ENCODE measurements at regions not wholly inside any gene's neighbourhood (a gene's known extent, or its start where the extent isn't known, plus 50 kb on each side); places are given as distances from the start of the nearest gene placed in this dataset.

DNA sequence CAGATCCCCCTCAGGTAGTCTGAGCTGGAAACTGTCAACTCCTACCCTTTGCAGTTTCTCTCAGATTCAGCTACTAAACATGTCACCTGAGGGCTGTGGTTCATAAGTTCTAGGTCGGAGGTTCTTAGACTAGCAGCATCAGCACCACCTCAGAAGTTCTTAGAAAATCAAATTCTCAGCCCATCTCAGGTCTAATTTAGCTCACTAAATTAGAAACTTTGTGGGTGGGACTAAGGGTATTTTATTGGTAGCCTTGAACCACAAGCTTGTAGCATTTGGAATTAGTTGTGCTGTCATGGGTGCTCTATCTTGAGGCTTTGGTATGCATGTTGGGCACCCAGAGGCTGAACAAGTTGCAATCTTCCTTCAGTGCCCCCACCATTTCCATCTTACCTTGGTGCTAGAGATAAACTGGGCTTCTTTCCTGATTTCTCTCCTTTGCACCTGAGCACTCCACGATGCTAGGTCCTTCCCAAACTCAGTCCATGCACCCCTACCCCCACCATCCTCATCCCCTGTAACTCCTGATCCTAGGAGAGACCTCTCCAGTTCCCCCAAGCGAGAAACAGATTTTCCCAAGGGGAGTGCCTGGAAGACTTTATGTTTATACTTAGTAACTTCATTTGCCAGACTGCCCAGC lies 54.2 kb downstream of the S1PR1 start:
- DNase-seq: no peak

DNA sequence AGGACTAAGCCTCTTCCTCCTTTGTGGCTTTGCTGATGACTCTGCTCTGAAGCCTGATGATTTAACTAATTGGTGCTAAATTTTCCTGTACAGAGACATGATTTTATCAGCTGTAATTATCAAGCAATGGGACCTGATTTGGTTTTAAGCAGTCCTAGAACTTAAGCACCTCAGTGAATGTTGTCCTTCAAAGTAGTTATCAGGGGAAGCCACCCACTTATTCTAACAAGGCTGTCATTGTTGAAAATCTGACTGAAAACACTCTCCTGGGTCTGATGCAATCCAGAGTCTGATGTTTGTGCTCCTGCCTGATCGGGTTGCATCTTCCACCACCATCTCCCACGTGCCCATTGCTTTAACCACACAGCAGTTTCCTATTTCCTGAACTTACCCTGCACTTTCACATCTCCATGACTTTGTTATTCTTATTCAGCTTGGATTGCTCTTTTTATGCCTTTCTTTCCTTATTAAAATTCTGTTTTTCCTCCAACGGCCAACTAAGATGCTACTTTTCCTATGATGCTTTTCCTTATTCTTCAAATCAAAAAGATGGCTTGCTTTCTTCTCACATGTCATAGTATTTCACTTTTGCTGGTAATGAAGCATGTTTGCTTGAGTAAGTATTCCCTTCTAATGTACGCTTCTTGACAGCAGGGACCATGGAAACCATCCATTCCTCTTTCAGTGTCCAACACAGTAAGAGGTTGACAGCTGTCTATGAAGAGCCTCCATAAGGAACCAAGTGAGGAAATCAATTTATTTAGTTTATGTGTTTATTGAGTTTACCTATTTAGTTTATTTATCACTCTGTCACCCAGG lies 55.0 kb downstream of the S1PR1 start:
- DNase-seq: peak; percentile 65

GRCh38 chr1:101293461-101294051 lies 56.7 kb downstream of the S1PR1 start:
- no peak for DNase-seq

DNA sequence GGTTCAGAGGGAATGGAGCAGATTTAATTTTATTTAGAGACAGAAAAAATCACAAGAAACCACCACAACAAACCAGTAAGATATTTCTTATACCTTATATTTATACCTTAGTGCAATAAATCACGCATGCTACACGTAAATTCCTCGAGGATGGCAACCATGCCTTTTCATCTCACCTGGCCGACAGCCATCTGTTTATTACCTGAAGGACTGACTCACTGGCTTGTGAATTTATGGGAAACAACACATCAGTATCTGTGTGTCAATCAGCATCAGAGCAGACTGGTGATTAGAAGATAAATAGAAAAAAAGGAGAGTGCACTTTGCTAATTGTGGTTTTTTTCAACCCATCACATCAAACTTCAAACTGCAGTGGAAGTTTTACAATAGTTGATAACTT lies 58.4 kb downstream of the S1PR1 start:
- no peak for DNase-seq

DNA sequence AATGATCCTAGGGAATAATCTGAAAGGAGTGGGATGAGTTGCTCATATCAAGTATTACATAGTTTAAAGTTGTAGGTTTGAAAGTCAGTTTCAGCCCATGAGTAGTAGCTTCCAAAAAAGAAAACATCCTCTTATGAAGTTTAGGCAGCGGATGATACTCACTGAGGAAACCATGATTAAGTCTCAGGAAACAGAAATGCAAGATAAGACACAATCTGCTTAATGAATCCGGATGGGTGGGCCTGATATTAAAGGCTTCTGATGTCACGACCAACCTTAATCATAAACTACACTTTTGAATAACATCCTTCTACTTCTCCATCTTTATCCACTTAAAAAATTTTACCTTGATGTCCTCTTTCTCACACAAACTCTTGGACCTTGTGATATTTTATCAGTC lies 61.8 kb downstream of the S1PR1 start:
- no peak for DNase-seq

DNA sequence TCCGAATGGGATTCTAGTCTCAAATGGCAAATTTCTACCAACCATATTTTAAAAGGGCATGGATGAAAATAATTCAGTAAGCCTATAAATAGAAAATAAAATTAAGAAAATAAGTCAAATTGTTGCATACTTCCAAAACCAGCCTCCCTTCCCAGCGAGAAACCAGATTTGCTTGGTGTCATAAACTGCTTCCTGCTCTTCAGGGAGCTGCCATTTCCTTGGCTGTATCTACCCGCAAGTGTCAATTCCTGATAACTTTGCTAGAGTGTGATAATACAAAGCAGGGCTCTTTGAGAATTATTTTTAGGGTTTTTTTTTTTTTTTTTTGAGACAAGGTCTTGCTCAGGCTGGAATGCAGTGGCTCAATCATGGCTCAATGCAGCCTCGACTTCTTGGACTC lies 62.3 kb downstream of the S1PR1 start:
- no peak for DNase-seq

DNA sequence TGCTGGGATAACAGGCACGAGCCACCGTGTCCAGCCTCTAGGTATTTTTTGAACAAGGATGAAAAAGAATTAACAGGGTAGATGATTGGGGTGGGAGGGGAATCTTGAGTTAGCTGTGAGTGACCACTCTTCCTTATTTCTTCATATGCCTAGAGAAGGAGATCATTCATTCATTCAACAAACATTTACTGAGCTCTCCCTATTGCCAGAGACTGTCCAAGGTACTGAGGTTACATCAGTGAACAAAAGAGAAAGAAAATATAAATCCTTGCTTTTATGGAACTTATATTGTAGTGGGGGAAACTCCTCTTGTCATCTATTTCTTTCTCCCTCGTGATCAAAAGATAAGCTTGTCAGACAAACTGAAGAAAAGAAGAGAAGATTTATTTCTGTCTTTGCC lies 62.9 kb downstream of the S1PR1 start:
- DNase-seq: no peak

DNA sequence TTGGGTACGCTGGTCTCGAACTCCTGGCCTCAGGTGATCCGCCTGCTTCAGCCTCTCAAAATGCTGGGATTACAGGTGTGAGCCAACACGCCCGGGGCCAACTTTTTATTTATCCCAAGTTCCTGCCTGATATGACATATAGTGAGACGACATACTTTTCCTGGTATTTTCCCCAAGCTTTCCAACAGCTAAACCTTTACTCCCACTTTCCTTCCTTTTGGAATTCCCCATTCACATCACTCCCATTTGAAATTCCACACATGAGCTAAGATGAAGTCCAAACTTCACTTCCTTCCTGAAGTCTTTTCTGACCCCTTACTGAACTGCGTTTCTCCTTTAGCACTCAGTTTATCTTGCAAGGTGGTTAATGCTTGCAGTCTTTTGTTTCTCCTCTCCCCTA lies 64.1 kb downstream of the S1PR1 start:
- DNase-seq: no peak

GRCh38 chr1:101301446-101302057 lies 64.7 kb downstream of the S1PR1 start:
- DNase-seq: no peak

- no peak for DNase-seq
Observed at GRCh38 chr1:101302831-101303511, 66.2 kb downstream of the S1PR1 start.

DNA sequence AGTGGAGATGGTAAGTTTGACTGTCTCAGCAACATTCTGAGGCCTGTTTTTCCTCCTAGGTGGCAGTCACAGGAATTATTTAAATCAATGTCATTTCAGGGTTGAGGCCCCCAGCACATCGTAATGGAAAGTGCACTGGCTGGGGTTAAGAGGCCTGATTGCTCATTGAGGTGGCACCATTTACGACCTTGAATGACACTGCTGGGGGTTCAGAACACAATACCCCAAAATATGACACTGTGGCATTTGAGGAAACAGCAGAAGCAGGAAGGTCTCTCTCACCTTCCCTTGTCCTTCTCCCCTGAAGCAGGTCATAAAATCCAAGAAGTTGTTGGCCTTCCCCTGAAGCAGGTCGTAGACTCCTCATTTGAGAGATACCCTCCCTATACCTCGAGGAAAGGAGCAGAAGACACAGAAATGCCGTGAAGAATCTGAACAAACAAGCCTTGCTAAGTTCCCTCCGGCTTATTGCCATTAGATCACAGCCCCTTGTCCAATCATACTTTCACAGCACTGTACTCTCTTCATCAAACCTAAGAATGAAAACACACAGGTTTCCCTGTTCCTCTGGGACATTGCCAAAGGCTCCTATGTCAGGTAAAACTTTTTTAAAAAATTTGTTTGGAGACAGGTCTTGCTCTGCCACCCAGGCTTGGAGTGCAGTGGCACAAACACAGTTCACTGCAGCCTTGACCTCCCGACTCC lies 71.3 kb downstream of the S1PR1 start:
- no peak for DNase-seq

- no peak for DNase-seq
Observed at GRCh38 chr1:101308935-101309333, 72.1 kb downstream of the S1PR1 start.

DNA sequence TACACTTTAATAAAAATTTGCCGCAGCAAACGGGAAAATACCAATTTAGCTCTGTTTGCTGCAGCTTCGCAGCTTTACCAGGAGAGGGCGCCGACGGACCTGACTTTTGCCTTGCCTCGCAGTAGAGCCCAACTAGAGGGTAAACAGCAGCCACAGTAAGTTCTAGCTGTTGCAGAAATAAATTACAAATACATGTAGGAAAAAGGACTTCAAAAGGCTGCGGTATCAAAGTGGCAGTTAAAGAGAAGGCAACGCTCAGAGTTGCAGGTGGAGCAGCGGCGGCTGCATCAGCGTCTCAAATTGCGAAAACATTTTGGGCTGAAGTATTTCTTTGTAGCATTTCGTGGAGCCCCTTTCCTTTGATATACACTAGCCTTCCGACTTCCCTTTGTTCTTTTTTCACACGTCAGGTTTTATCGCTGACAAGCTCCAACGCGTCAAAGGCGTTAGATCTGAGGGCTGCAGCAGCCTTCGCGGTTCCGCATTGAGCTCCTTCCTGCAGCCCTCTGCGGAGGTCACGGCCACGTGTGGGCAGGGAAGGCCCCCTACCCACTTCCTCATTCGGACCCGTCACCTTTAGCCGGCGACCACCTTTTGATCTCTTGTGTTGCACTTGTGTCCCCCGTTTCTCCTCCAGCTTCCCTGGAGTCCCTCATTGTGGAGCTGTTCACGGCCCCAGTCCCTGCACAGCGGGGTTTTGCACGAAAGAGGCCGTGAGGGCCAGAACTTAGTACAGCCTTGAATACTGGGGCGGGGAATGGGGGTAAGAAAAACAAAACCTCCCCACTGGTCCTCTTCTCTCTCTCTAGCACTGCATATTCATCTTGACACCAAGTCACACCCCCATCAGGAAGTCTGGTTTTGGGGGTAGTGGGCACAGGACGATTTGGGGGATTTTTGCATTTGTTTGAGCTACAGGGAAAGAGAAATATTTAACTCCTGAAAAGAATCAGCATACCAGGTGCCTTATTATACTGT lies 72.8 kb downstream of the S1PR1 start:
- peak; percentile 34 for DNase-seq

- DNase-seq: no peak
Observed at GRCh38 chr1:101310506-101310905, 73.7 kb downstream of the S1PR1 start.

- DNase-seq: no peak
Observed at GRCh38 chr1:101311146-101311920, 74.5 kb downstream of the S1PR1 start.

DNA sequence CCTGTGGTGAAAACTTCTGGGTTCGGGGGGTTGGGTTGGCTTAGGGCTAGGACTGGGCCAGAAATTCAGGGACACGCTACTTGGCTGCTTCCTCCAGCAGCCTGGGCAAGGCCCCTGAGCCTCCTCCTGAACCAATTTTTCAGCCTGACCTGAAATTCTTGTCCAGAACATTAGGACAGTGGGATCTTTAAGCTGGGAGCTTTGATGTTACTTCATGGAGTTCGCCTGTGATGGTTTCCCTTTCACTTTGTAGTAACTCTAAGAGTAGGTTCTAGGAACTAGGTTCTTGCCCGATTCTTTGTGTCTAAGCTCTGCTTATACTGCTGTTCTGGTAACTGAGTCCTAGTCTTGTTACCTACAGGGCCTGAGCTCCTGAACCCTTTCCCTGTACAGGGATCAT lies 75.3 kb downstream of the S1PR1 start:
- no peak for DNase-seq

DNA sequence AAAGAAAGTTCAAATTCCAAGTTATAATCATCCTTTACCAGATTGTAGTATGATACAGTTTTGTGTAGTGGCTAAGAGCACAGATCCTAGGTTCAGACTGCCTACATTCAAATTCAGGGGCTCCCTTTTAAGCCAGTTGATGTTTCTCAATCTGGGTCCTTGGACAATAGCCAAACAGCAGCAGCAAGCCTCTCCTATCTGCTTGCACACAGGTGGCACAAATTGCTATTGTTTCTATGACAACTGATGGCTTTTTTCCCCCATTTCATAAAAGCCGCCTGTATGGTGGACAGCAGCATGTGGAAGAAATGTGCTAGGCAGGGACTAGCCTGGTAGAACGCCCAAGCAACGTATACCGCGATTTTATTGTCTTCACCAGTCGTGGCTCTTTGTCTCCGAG lies 76.5 kb downstream of the S1PR1 start:
- DNase-seq: no peak

DNA sequence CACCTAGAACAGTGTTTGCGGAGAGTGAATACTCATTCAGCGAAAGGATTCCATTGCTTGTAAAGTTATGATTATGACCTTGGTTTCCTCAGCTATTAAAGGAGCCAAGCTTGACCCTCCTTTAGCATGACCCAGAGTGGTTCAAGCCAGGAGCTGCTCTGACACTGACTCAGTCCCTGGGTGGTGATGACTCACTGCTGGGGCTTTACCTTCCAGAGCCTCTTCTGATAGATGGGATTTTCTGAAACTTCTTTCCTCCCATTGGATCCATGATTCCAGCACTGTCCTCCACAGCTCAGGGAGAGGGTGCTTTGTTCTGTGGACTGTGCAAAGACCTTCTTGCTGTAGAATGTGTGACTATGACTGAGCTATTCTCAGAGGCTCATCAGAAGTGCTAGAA lies 77.4 kb downstream of the S1PR1 start:
- DNase-seq: no peak

- no peak for DNase-seq
Observed at GRCh38 chr1:101316256-101316655, 79.4 kb downstream of the S1PR1 start.

DNA sequence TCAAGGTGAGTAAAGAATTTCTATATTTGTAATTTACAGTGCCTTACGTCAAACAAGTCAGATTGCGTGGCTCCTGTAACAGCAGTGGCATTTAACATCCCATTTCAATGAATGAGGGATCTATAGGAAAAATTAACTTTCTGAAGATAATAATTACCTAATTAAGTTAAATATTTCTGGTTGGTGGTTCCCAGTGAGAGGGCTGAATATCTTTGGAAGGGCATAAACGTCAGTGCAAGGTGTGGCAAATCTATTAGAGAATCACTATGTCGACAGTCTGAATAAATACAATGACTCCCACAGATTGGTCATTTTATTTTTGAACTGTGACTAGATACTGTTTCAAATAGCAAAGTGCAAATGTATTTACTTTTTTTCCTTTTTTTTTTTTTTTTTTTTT lies 80.0 kb downstream of the S1PR1 start:
- DNase-seq: no peak

DNA sequence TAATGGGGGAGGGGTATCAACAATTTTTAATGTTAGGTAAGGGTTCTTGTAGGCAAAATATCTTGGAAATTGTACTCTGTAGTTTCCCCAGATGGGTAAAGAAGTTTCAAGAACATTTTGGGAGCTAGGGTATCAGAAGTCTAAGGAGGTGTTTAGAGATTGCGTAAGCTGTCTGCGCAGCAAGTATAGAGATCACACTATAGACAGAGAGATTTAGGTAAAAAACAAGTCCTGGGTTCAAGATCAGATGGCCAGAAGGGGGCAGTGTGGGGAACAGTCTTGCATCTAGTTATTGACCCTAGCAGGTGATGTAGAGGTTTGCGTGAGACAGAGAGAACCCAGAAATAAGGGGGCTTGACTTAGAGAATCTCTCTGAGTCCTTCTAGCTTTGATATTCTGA lies 80.8 kb downstream of the S1PR1 start:
- no peak for DNase-seq

Measured in GDM1 (cell line).